ENCODE measurements at regions not wholly inside any gene's neighbourhood (a gene's known extent, or its start where the extent isn't known, plus 50 kb on each side); places are given as distances from the start of the nearest gene placed in this dataset.
"Not testable (repeated sequence)": the region's sequence is repeated elsewhere in the genome, so short reads cannot be mapped to it uniquely, and the experiment has no call there.

GRCh38 chr19:29884466-29884865 is 57.6 kb upstream of the URI1 start:
- no peaks in the 10 kb centered on the region for H3K27me3 ChIP-seq (ENCODE audit: control insufficient read depth in 2 of 2, insufficient read depth in 2 of 2, low read length in 2 of 2)
- H3K9ac ChIP-seq (ENCODE audit: low read depth in 1 of 2, low read length in 2 of 2): no peak overlapping the region
- no peaks in the 10 kb centered on the region for H3K4me1 ChIP-seq (ENCODE audit: control insufficient read depth in 2 of 2, insufficient read depth in 2 of 2, low read length in 2 of 2)
- no peaks in the 10 kb centered on the region for H3K36me3 ChIP-seq (ENCODE audit: control insufficient read depth in 2 of 2, insufficient read depth in 2 of 2, low read length in 2 of 2)
- no peaks in the 10 kb centered on the region for H3K9me3 ChIP-seq (ENCODE audit: control insufficient read depth in 2 of 2, low read length in 2 of 2)
- no peak overlapping the region for H3K27ac ChIP-seq (ENCODE audit: low read depth in 2 of 2, low read length in 2 of 2)
- H3K4me3 ChIP-seq (ENCODE audit: low read length in 2 of 2): no peak overlapping the region

DNA sequence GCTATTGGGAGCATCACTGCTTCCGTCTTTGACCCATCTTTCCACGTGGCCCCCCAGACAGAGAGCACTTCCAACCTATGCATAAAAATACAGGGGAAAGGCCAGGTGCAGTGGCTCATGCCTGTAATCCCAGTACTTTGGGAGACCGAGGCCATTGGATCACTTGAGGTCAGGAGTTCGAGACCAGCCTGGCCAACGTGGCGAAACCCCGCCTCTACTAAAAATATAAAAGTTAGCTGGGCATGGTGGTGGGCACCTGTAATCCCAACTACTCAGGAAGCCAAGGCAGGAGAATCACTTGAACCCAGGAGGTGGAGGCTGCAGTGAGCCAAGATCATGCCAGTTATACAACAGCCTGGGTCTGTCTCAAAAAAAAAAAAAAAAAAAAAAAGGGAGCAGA is 55.9 kb upstream of the URI1 start:
- H3K27me3 ChIP-seq (ENCODE audit: control insufficient read depth in 2 of 2, insufficient read depth in 2 of 2, low read length in 2 of 2); H3K4me1 ChIP-seq (ENCODE audit: control insufficient read depth in 2 of 2, insufficient read depth in 2 of 2, low read length in 2 of 2); H3K4me3 ChIP-seq (ENCODE audit: low read length in 2 of 2); H3K9ac ChIP-seq (ENCODE audit: low read depth in 1 of 2, low read length in 2 of 2); H3K36me3 ChIP-seq (ENCODE audit: control insufficient read depth in 2 of 2, insufficient read depth in 2 of 2, low read length in 2 of 2); H3K9me3 ChIP-seq (ENCODE audit: control insufficient read depth in 2 of 2, low read length in 2 of 2); H3K27ac ChIP-seq (ENCODE audit: low read depth in 2 of 2, low read length in 2 of 2): not testable (repeated sequence)

DNA sequence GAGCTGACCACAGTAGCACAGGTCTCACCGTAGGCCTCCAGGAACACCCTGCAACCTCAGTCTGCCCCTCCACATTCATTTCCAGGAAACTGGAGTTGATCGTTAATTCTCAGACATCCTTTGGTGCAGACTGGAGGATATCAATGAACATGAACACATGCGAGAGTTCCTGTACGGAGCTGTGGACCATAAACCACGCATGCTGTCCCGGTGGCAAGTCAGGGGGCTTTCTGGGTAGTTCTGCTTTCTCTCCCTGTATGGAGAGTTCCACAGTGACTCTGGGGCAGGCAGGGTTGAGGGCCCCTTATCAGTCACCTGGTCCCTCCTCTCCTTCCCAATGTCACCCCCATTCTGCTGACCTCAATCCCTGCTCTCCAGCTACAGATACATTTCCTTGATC is 55.5 kb upstream of the URI1 start:
- Histone ChIP-seq H3K36me3 (ENCODE audit: control insufficient read depth in 2 of 2, insufficient read depth in 2 of 2, low read length in 2 of 2) (no peaks in the 10 kb centered on the region), H3K27me3 (ENCODE audit: control insufficient read depth in 2 of 2, insufficient read depth in 2 of 2, low read length in 2 of 2) (no peaks in the 10 kb centered on the region), H3K4me3 (ENCODE audit: low read length in 2 of 2) (no peak overlapping the region), H3K4me1 (ENCODE audit: control insufficient read depth in 2 of 2, insufficient read depth in 2 of 2, low read length in 2 of 2) (no peaks in the 10 kb centered on the region), H3K9ac (ENCODE audit: low read depth in 1 of 2, low read length in 2 of 2) (no peak overlapping the region), H3K27ac (ENCODE audit: low read depth in 2 of 2, low read length in 2 of 2) (no peak overlapping the region), H3K9me3 (ENCODE audit: control insufficient read depth in 2 of 2, low read length in 2 of 2) (no peaks in the 10 kb centered on the region)

- Histone ChIP-seq H3K4me1 (ENCODE audit: control insufficient read depth in 2 of 2, insufficient read depth in 2 of 2, low read length in 2 of 2) (no peaks in the 10 kb centered on the region), H3K9me3 (ENCODE audit: control insufficient read depth in 2 of 2, low read length in 2 of 2) (no peaks in the 10 kb centered on the region), H3K27ac (ENCODE audit: low read depth in 2 of 2, low read length in 2 of 2) (no peak overlapping the region), H3K9ac (ENCODE audit: low read depth in 1 of 2, low read length in 2 of 2) (no peak overlapping the region), H3K4me3 (ENCODE audit: low read length in 2 of 2) (no peak overlapping the region), H3K27me3 (ENCODE audit: control insufficient read depth in 2 of 2, insufficient read depth in 2 of 2, low read length in 2 of 2) (no peaks in the 10 kb centered on the region), H3K36me3 (ENCODE audit: control insufficient read depth in 2 of 2, insufficient read depth in 2 of 2, low read length in 2 of 2) (no peaks in the 10 kb centered on the region)
These were observed 54.6 kb upstream of the URI1 start for GRCh38 chr19:29887442-29887855.

- not testable (repeated sequence) for H3K4me3 ChIP-seq (ENCODE audit: low read length in 2 of 2); H3K27ac ChIP-seq (ENCODE audit: low read depth in 2 of 2, low read length in 2 of 2); H3K9ac ChIP-seq (ENCODE audit: low read depth in 1 of 2, low read length in 2 of 2); H3K36me3 ChIP-seq (ENCODE audit: control insufficient read depth in 2 of 2, insufficient read depth in 2 of 2, low read length in 2 of 2); H3K4me1 ChIP-seq (ENCODE audit: control insufficient read depth in 2 of 2, insufficient read depth in 2 of 2, low read length in 2 of 2); H3K27me3 ChIP-seq (ENCODE audit: control insufficient read depth in 2 of 2, insufficient read depth in 2 of 2, low read length in 2 of 2); H3K9me3 ChIP-seq (ENCODE audit: control insufficient read depth in 2 of 2, low read length in 2 of 2)
These were observed 54.0 kb upstream of the URI1 start for GRCh38 chr19:29888047-29888446.

DNA sequence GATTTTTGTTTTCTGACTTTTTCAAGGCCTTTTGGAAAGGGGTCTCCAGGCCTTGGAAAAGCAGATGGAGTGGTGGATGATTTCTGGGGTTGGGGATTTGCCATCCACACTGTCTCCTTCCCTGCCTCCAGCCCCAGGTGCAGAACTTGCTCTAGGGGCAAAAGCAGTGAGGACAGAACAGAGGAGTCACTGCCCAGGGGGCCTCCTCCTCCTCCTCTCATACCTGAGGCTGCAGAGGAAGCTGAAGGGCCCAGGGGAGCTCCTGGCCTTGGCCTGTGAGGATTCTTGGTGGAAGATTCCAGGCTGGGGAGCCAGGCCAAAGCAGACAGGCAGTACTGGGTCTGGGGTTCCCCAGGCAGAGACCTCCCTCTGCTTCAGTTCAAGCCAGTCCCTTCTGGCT is 52.3 kb upstream of the URI1 start:
- H3K4me1 ChIP-seq (ENCODE audit: control insufficient read depth in 2 of 2, insufficient read depth in 2 of 2, low read length in 2 of 2): no peaks in the 10 kb centered on the region
- no peak overlapping the region for H3K9ac ChIP-seq (ENCODE audit: low read depth in 1 of 2, low read length in 2 of 2)

GRCh38 chr19:29890392-29890791 is 51.6 kb upstream of the URI1 start:
- Histone ChIP-seq H3K9ac (ENCODE audit: low read depth in 1 of 2, low read length in 2 of 2) (no peak overlapping the region), H3K27me3 (ENCODE audit: control insufficient read depth in 2 of 2, insufficient read depth in 2 of 2, low read length in 2 of 2) (no peaks in the 10 kb centered on the region), H3K9me3 (ENCODE audit: control insufficient read depth in 2 of 2, low read length in 2 of 2) (no peaks in the 10 kb centered on the region), H3K36me3 (ENCODE audit: control insufficient read depth in 2 of 2, insufficient read depth in 2 of 2, low read length in 2 of 2) (no peaks in the 10 kb centered on the region), H3K4me3 (ENCODE audit: low read length in 2 of 2) (no peak overlapping the region), H3K27ac (ENCODE audit: low read depth in 2 of 2, low read length in 2 of 2) (no peak overlapping the region), H3K4me1 (ENCODE audit: control insufficient read depth in 2 of 2, insufficient read depth in 2 of 2, low read length in 2 of 2) (no peaks in the 10 kb centered on the region)

More for the DNA sequence above, 52.3 kb upstream of the URI1 start:
- H3K9me3 ChIP-seq (ENCODE audit: control insufficient read depth in 2 of 2, low read length in 2 of 2): no peaks in the 10 kb centered on the region
- H3K4me3 ChIP-seq (ENCODE audit: low read length in 2 of 2): no peak overlapping the region
- no peaks in the 10 kb centered on the region for H3K36me3 ChIP-seq (ENCODE audit: control insufficient read depth in 2 of 2, insufficient read depth in 2 of 2, low read length in 2 of 2)
- H3K27ac ChIP-seq (ENCODE audit: low read depth in 2 of 2, low read length in 2 of 2): no peak overlapping the region
- H3K27me3 ChIP-seq (ENCODE audit: control insufficient read depth in 2 of 2, insufficient read depth in 2 of 2, low read length in 2 of 2): no peaks in the 10 kb centered on the region

Data from mucosa of rectum (tissue), 2 donors.